ENCODE measurements at regions not wholly inside any gene's neighbourhood (a gene's known extent, or its start where the extent isn't known, plus 50 kb on each side); places are given as distances from the start of the nearest gene placed in this dataset.

- TF ChIP-seq POLR2A (IDR thresholded peaks at IDR 0.05; ENCODE audit: low read length), result no peak
- TF ChIP-seq CTCF (IDR thresholded peaks at IDR 0.05), result no peak
- no peak for TF ChIP-seq CEBPB (IDR thresholded peaks at IDR 0.05)
- TF ChIP-seq GATA3 (IDR thresholded peaks at IDR 0.05; ENCODE audit: borderline replicate concordance), result no peak
- no peak for TF ChIP-seq POLR2AphosphoS2 (conservative IDR thresholded peaks at IDR 0.05; ENCODE audit: low read length)
- TF ChIP-seq CBX8 (IDR thresholded peaks at IDR 0.05), result no peak
- TF ChIP-seq SREBF2 (IDR thresholded peaks at IDR 0.05), result no peak
- no peak for TF ChIP-seq JUN (IDR thresholded peaks at IDR 0.05)
- no peak for TF ChIP-seq RAD21 (conservative IDR thresholded peaks at IDR 0.05 in 1 of 2, IDR thresholded peaks at IDR 0.05 in 1 of 2)
- TF ChIP-seq RCOR1 (IDR thresholded peaks at IDR 0.05; ENCODE audit: low read depth, low read length), result no peak
- TF ChIP-seq KDM1A (IDR thresholded peaks at IDR 0.05; ENCODE audit: low read depth), result no peak
- no peak for TF ChIP-seq USF2 (IDR thresholded peaks at IDR 0.05)
- no peak for TF ChIP-seq ZFP36 (IDR thresholded peaks at IDR 0.05; ENCODE audit: borderline replicate concordance, partially characterized antibody)
- TF ChIP-seq PHF8 (IDR thresholded peaks at IDR 0.05; ENCODE audit: borderline replicate concordance, low read depth), result no peak
These were observed 71.4 kb upstream of the FRG1 start for GRCh38 chr4:189869236-189869635.

Data from A549 (cell line).